CD14-positive monocyte (primary cell): ENCODE measurements at regions not wholly inside any gene's neighbourhood (a gene's known extent, or its start where the extent isn't known, plus 50 kb on each side); places are given as distances from the start of the nearest gene placed in this dataset.

Source experiments
- DNase-seq, 3 donors: peaks; one replicate each; pipeline ENCODE4 v3.0.0-alpha.2; 2011 to 2022
- H2AFZ ChIP-seq: 2 replicates; pipeline ENCODE4 v1.6.0; 2012; ENCODE audit warnings: mild to moderate bottlenecking, low read depth, low read length, inconsistent platforms; ENCODE audit not compliant: insufficient read depth, poor library complexity, severe bottlenecking
- H3K27ac ChIP-seq, 2 donors: 1 replicate in 1 of 2; 2 replicates in 1 of 2; pipeline ENCODE4 v1.5.1; 2012 to 2013; ENCODE audit warnings: low read length in 2 of 2, control low read depth in 1 of 2, inconsistent platforms in 1 of 2, low read depth in 1 of 2, mild to moderate bottlenecking in 1 of 2
- H3K27me3 ChIP-seq, 2 donors: one replicate each; pipeline versions ENCODE4 v1.6.0 to v1.6.1; 2011 to 2013; ENCODE audit warnings: low read length in 2 of 2; ENCODE audit not compliant: control insufficient read depth in 2 of 2, insufficient read depth in 2 of 2
- H3K36me3 ChIP-seq, 2 donors: replicated peaks in 1 of 2; 1 replicate in 1 of 2; 2 replicates in 1 of 2; pipeline versions ENCODE4 v1.5.1 to v1.6.1; 2012 to 2013; ENCODE audit warnings: low read length in 2 of 2, control low read depth in 1 of 2, inconsistent platforms in 1 of 2, mild to moderate bottlenecking in 1 of 2; ENCODE audit not compliant: insufficient read depth in 2 of 2, control insufficient read depth in 1 of 2
- H3K4me1 ChIP-seq, 2 donors: 1 replicate in 1 of 2; 2 replicates in 1 of 2; pipeline versions ENCODE4 v1.5.1 to v1.6.1; 2012 to 2013; ENCODE audit warnings: low read length in 2 of 2, control low read depth in 1 of 2, inconsistent platforms in 1 of 2, mild to moderate bottlenecking in 1 of 2, moderate library complexity in 1 of 2; ENCODE audit not compliant: insufficient read depth in 2 of 2, control insufficient read depth in 1 of 2
- H3K4me2 ChIP-seq: replicated peaks from 2 replicates; pipeline ENCODE3; 2012; ENCODE audit warnings: low read length, moderate library complexity, mild to moderate bottlenecking; ENCODE audit not compliant: poor library complexity, severe bottlenecking; ENCODE audit errors: extremely low read depth
- H3K4me3 ChIP-seq, 3 experiments: fragments of 200-600 bp in 1 of 3; sonication (generic) in 1 of 3; replicated peaks in 1 of 3; 1 replicate in 2 of 3; 2 replicates in 1 of 3; pipeline ENCODE4 v1.5.1; 2011 to 2013; ENCODE audit warnings: low read length in 3 of 3, mild to moderate bottlenecking in 3 of 3, control low read depth in 2 of 3, low read depth in 2 of 3, inconsistent platforms in 1 of 3, moderate library complexity in 1 of 3
- H3K79me2 ChIP-seq: 2 replicates; pipeline ENCODE4 v1.6.0; 2012; ENCODE audit warnings: mild to moderate bottlenecking, control low read depth, inconsistent platforms, low read length, moderate library complexity; ENCODE audit not compliant: insufficient read depth
- H3K9ac ChIP-seq: 2 replicates; pipeline ENCODE4 v1.6.0; 2017; ENCODE audit warnings: low read length, mild to moderate bottlenecking; ENCODE audit not compliant: insufficient read depth, poor library complexity, severe bottlenecking
- H3K9me3 ChIP-seq, 2 donors: replicated peaks in 1 of 2; 1 replicate in 1 of 2; 2 replicates in 1 of 2; pipeline versions ENCODE4 v1.5.1 to v1.6.1; 2012 to 2013; ENCODE audit warnings: low read length in 2 of 2, control low read depth in 1 of 2; ENCODE audit not compliant: control insufficient read depth in 1 of 2, insufficient read depth in 1 of 2
- H4K20me1 ChIP-seq: 2 replicates; pipeline ENCODE4 v1.6.0; 2012; ENCODE audit warnings: mild to moderate bottlenecking, low read length, control low read depth, moderate library complexity; ENCODE audit not compliant: insufficient read depth
- H3K27ac Mint-ChIP-seq, 7 donors: one replicate each; pipeline ENCODE4 v1.8.0; 2020; ENCODE audit warnings: mild to moderate bottlenecking in 7 of 7, mixed read lengths in 7 of 7, moderate library complexity in 6 of 7, inconsistent platforms in 2 of 7
- H3K27me3 Mint-ChIP-seq, 3 donors: one replicate each; pipeline ENCODE4 v1.8.0; 2021 to 2022; ENCODE audit warnings: low read depth in 3 of 3, mild to moderate bottlenecking in 3 of 3, mixed read lengths in 3 of 3, moderate library complexity in 3 of 3, inconsistent platforms in 1 of 3
- H3K36me3 Mint-ChIP-seq, 2 donors: one replicate each; pipeline ENCODE4 v1.8.0; 2020; ENCODE audit warnings: mixed read lengths in 2 of 2, inconsistent platforms in 1 of 2, mild to moderate bottlenecking in 1 of 2
- H3K4me1 Mint-ChIP-seq: one replicate; pipeline ENCODE4 v1.8.0; 2020; ENCODE audit warnings: mild to moderate bottlenecking, mixed read lengths
- H3K4me3 Mint-ChIP-seq, 2 donors: one replicate each; pipeline ENCODE4 v1.8.0; 2020; ENCODE audit warnings: mild to moderate bottlenecking in 2 of 2, mixed read lengths in 2 of 2, moderate library complexity in 1 of 2
- H3K9me3 Mint-ChIP-seq, 7 donors: one replicate each; pipeline ENCODE4 v1.8.0; 2020 to 2022; ENCODE audit warnings: mixed read lengths in 7 of 7, mild to moderate bottlenecking in 6 of 7, moderate library complexity in 6 of 7, inconsistent platforms in 2 of 7
- WGBS: methylation state at CpG from one replicate; pipeline ENCODE4 v1.1.5; 2013; ENCODE audit warnings: missing lambda C conversion rate; ENCODE audit not compliant: insufficient coverage; 5-methylcytosine and 5-hydroxymethylcytosine counted together
- intact Hi-C, 2 donors: fragments of 100-400 bp; cut with micrococcal nuclease; formaldehyde crosslinking; loops; one replicate each; pipeline versions ENCODE4 v1.15.0 to v1.15.1; 2023
- TF ChIP-seq, protein P1 (sequence below): fragments of 200-600 bp; IDR thresholded peaks from one replicate; pipeline ENCODE4 v1.8.0; 2022; ENCODE audit warnings: antibody characterized with exemption, mild to moderate bottlenecking

DNA sequence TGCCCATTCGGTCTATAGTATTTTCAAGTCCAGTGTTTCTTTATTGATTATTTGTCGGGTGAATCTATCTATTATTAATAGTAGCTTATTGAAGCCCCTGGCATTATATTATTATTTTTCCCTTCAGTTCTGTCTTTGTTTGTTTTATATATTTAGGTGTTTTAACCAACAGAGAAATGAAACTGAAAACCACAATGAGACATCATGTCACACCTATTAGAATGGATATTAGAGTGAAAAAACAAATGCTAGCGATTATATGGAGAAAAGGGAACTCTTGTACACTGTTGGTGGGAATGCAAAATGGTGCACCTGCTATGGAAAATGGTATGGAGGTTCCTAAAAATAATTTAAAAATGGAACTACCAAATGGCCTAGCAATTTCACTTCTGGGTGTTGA is 272.5 kb downstream of the ADAM29 start:
- Histone ChIP-seq H3K27me3 (no peaks in the 10 kb centered on the region), H3K4me2 (no peak overlapping the region), H3K9me3 (no peaks in the 10 kb centered on the region), H3K27ac (no peak overlapping the region), H3K4me1 (no peaks in the 10 kb centered on the region), H4K20me1 (no peaks in the 10 kb centered on the region), H3K9ac (no peak overlapping the region), H3K79me2 (no peaks in the 10 kb centered on the region), H3K36me3 (no peaks in the 10 kb centered on the region), H2AFZ (no peak overlapping the region), H3K4me3 (no peak overlapping the region)
- no CpG with 5 or more reads among the region's 3 CpGs for WGBS
- no peak for DNase-seq
- H3K27me3 Mint-ChIP-seq: no peaks in the 10 kb centered on the region
- no peak overlapping the region for H3K27ac Mint-ChIP-seq
- TF ChIP-seq, protein P1, sequence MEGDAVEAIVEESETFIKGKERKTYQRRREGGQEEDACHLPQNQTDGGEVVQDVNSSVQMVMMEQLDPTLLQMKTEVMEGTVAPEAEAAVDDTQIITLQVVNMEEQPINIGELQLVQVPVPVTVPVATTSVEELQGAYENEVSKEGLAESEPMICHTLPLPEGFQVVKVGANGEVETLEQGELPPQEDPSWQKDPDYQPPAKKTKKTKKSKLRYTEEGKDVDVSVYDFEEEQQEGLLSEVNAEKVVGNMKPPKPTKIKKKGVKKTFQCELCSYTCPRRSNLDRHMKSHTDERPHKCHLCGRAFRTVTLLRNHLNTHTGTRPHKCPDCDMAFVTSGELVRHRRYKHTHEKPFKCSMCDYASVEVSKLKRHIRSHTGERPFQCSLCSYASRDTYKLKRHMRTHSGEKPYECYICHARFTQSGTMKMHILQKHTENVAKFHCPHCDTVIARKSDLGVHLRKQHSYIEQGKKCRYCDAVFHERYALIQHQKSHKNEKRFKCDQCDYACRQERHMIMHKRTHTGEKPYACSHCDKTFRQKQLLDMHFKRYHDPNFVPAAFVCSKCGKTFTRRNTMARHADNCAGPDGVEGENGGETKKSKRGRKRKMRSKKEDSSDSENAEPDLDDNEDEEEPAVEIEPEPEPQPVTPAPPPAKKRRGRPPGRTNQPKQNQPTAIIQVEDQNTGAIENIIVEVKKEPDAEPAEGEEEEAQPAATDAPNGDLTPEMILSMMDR: no peak
- no peak overlapping the region for H3K4me3 Mint-ChIP-seq
- no peaks in the 10 kb centered on the region for H3K36me3 Mint-ChIP-seq
- peaks cover 0 to 3% (median 0%) of the 10 kb centered on the region in 7 donors for H3K9me3 Mint-ChIP-seq
- intact Hi-C loops: no loop called here
- H3K4me1 Mint-ChIP-seq: no peaks in the 10 kb centered on the region

DNA sequence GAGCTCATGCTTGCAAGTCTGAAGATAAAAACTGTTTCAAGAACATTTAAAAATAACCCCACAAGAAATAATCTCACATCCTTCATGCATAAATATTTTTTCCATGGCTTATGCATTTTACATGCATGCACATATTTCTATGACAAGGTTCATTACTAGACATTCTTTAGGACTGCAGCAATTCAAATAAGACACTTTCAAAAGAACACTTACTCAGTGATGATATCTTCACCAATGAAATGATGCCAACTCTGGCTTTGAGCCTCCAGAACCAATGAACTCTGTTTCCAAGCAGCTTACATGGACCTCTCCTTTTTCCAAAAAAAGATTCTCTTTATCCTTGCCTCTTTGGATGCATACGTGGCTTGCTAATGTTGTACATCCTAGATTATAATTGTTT is 279.9 kb downstream of the ADAM29 start:
- Histone ChIP-seq H3K79me2 (no peaks in the 10 kb centered on the region), H3K9me3 (peaks cover 0 to 4% of the 10 kb centered on the region in 2 donors), H3K4me2 (no peak overlapping the region), H2AFZ (no peak overlapping the region), H3K9ac (no peak overlapping the region), H4K20me1 (no peaks in the 10 kb centered on the region), H3K27ac (no peak overlapping the region), H3K27me3 (no peaks in the 10 kb centered on the region), H3K4me1 (no peaks in the 10 kb centered on the region), H3K4me3 (no peak overlapping the region), H3K36me3 (no peaks in the 10 kb centered on the region)
- H3K27ac Mint-ChIP-seq: no peak overlapping the region
- no peak overlapping the region for H3K4me3 Mint-ChIP-seq
- no peaks in the 10 kb centered on the region for H3K36me3 Mint-ChIP-seq
- DNase-seq: no peak
- intact Hi-C loops: no loop called here
- no CpG with 5 or more reads among the region's 1 CpG for WGBS
- no peaks in the 10 kb centered on the region for H3K27me3 Mint-ChIP-seq
- TF ChIP-seq, protein P1: no peak
- H3K4me1 Mint-ChIP-seq: no peaks in the 10 kb centered on the region
- H3K9me3 Mint-ChIP-seq: peaks cover 0 to 2% (median 0%) of the 10 kb centered on the region in 7 donors
